Epithelial cell of proximal tubule (primary cell): ENCODE measurements at regions not wholly inside any gene's neighbourhood (a gene's known extent, or its start where the extent isn't known, plus 50 kb on each side); places are given as distances from the start of the nearest gene placed in this dataset.
A peak's percentile ranks its signal among the peaks of the same experiment; 100 is the strongest.

Source experiments
- DNase-seq: peaks from one replicate; pipeline ENCODE4 v3.0.0-alpha.2; 2011; ENCODE audit warnings: low read depth
- H3K4me3 ChIP-seq: 2 replicates; pipeline ENCODE4 v1.5.1; 2011; ENCODE audit warnings: low read depth, mild to moderate bottlenecking, low read length
- TF ChIP-seq, protein P1 (sequence below): conservative IDR thresholded peaks from 2 replicates; pipeline ENCODE4 v1.5.1; 2012; ENCODE audit warnings: low read depth, mild to moderate bottlenecking, low read length

DNA sequence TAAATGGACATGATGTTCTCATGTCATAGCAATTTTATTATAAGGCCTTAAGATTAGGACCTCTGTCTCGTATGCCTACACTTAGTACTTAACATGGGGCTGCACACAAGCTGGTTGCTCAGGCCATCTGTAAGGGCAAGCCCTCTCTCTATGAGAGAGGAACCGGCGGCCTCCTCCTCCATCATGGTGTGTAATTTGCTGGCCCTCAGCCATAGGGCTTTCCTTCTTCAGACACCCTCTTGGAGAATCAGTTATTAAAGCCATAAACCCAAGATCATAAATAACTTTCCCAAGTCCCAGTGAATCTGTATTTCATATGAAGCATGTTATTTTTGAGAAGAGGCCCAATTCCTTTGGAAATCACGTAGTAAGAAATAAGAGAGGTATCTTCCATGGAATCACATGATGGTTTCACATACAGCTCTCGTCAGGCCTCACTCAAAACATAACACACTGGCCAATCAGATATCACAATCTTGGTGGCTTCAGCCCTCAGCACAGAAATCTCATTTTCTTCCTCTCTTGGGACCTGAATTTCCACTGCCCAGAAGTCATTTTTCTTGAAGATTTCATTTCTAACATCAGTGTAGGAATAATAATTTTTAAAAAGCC lies 92.6 kb downstream of the RDH14 start:
- no peak for DNase-seq
- no peak overlapping the region for H3K4me3 ChIP-seq
- TF ChIP-seq, protein P1, sequence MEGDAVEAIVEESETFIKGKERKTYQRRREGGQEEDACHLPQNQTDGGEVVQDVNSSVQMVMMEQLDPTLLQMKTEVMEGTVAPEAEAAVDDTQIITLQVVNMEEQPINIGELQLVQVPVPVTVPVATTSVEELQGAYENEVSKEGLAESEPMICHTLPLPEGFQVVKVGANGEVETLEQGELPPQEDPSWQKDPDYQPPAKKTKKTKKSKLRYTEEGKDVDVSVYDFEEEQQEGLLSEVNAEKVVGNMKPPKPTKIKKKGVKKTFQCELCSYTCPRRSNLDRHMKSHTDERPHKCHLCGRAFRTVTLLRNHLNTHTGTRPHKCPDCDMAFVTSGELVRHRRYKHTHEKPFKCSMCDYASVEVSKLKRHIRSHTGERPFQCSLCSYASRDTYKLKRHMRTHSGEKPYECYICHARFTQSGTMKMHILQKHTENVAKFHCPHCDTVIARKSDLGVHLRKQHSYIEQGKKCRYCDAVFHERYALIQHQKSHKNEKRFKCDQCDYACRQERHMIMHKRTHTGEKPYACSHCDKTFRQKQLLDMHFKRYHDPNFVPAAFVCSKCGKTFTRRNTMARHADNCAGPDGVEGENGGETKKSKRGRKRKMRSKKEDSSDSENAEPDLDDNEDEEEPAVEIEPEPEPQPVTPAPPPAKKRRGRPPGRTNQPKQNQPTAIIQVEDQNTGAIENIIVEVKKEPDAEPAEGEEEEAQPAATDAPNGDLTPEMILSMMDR, result no peak

DNA sequence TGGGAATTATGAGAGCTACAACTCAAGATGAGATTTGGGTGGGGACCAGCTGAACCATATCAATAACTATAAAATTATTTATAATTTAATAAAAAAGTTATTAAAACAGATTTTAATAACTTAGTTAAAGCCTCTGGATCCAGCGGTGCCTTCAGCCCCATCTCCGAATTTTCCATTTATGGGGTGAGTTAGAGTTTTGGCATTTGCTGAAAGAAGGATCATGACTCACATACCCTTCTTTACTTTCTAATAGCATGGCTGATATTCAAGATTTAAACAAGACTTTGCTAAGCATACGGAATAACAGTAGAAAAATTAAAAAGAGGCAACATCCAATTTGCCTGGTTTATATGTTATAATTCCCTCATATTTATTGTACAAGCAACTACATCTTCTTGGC lies 94.5 kb downstream of the RDH14 start:
- TF ChIP-seq, protein P1, result no peak
- no peak for DNase-seq
- H3K4me3 ChIP-seq, result no peak overlapping the region

DNA sequence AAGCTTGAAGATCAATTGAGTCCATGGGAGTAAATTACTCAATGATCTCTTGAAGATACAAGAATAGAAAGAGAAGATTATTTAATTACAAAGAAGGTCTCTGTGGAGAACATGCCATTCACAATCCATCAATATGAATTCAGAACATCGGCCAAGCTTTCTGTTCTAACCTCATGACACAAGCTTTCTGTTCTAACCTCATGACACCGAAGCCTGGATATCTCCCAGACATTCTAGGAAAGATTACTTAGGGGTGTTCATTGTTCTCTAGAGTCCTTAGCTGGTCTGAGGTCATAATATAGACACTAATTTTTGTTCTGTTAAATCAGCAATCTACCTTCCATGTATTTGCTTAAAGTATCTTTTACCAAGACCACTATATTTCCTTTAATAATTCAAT lies 95.5 kb downstream of the RDH14 start:
- TF ChIP-seq, protein P1, result no peak
- H3K4me3 ChIP-seq, result no peak overlapping the region
- no peak for DNase-seq

DNA sequence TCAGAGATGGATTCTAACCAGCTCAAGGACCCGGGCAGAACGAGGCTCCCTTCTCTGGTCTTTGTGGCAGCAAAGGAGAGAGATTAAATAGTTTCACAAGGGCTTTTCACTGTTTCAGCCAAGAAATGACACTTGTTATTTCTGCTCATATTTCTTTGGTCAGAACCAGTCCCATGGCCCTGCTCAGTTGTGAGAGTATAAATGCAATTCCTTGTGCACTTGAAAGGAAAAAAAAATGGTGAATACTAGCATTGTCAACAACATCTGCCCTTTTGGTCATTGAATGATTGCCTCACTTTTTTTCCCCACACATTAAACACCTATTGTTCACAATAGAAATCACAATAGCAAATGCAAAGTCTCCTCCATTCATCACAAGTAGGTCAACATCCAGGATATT lies 104.4 kb downstream of the RDH14 start:
- TF ChIP-seq, protein P1, result no peak
- DNase-seq, result no peak
- H3K4me3 ChIP-seq, result no peak overlapping the region

DNA sequence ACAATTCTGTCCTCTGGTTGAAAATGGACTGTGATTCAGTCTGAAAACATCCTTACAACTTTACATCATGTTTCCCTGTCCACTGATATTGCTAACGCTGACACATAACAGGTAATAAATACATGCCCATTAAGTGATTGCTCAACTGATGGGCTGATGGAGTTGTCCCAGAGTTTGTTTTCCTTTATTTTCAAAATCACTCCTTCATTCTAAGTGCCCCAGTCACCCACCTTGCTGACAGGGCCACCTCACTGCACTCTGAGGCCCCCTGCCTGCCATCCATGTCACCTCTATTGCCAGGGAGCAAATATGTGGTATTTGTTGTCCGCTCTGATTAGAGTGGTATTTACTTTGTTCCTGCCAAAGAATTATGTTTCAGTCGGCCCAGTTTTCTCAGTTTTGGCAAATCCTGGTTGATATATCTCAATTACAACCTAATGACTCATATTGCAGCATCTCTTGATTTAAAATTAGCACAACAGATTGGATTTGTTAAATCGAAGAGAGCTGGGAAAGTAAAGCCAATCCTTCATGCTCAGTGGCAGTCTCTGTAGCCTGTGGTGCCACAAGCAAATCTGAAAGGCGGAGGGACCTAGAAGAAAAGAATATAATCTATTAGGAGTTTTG lies 105.1 kb downstream of the RDH14 start:
- TF ChIP-seq, protein P1, result peak; percentile 42
- H3K4me3 ChIP-seq, result no peak overlapping the region
- DNase-seq, result no peak

DNA sequence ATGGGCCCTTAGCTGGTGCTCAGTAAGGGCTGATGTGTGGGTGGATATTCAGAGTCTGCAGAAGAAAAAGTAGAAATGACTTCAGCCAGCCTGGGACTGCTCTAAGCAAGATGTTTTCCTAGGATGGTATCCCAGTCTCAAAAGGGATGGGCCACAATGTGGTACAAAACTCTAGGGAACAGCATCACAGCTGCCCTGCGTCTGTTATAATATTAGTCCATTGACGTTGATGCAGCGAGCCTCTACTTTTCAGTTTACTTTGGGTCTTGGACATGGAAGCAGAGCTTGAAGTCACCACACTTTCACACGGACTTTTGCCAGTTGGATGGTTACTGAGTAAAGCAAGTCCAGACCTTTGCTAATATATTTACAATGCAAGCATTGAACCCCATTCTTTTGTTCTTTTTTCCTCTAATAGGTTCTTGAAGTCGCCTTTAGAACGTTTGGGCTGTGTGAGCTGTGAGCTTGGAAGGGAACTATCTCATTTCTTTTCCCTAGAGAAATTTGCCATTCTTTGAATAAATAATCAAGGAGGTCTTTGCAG lies 105.7 kb downstream of the RDH14 start:
- TF ChIP-seq, protein P1, result no peak
- no peak for DNase-seq
- H3K4me3 ChIP-seq, result no peak overlapping the region

DNA sequence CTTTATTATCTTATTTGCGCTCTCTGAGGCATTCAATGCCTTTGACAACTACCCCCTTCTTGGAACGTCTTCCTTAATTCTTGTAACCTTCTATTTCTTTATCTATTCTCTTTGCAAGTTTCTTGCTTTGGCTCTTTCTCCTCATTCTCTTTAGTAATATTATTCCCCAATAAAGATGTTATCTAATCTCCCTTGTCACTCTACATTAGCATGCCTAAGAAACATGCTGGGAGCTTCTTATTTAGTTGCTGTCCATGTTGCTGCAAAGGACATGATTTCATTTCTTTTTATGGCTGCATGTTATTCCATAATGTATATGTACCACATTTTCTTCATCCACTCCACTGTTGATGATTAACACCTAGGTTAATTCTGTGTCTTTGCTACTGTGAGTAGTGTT lies 113.7 kb downstream of the RDH14 start:
- no peak overlapping the region for H3K4me3 ChIP-seq
- TF ChIP-seq, protein P1, result no peak
- no peak for DNase-seq
